CD4-positive, alpha-beta T cell treated with Interferon gamma for 1 hour (primary cell): ENCODE measurements at regions not wholly inside any gene's neighbourhood (a gene's known extent, or its start where the extent isn't known, plus 50 kb on each side); places are given as distances from the start of the nearest gene placed in this dataset.

Source experiments
- DNase-seq: peaks from one replicate; pipeline ENCODE4 v3.0.0-alpha.2; 2020

- DNase-seq, result no peak
Measured at GRCh38 chr7:25638590-25639244, 410.4 kb upstream of the NPVF start.

GRCh38 chr7:25642849-25643248, 414.6 kb upstream of the NPVF start:
- DNase-seq, result no peak

- DNase-seq, result no peak
Measured at GRCh38 chr7:25643286-25643685, 415.0 kb upstream of the NPVF start.

DNA sequence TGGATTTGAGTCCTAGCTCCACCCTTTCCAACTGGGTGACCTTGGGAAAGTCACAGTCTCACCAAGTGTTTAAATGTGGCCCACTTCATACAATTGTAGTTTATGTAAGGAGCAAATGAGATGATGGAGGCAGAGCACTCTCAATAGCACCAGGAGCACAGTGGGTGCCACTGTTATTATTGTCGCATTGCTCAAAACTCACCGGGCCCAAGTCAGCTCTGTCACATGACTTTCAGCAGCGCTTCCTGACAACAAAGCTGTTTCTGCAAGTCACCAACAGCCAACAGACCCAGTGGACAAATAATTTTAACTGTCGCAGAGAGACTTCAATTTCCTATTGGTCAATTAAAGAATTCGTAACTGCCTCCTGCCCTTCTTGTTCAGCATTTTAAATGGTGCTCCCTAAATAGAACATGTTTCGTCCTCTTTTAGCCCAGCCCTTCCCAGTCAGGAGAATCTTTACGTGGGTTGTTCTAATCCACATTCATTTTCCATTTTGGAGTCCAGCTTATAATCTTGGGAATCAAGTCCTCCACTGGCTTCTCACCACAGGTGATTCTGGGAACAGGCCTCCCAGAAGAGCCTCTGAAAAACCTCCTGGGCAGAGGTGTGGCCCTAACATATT, 415.6 kb upstream of the NPVF start:
- no peak for DNase-seq

GRCh38 chr7:25646726-25647413, 418.6 kb upstream of the NPVF start:
- DNase-seq, result no peak

- no peak for DNase-seq
Measured at GRCh38 chr7:25647872-25648271, 419.6 kb upstream of the NPVF start.

- no peak for DNase-seq
Measured at GRCh38 chr7:25652366-25652765, 424.1 kb upstream of the NPVF start.

- DNase-seq, result no peak
Measured at GRCh38 chr7:25653384-25653783, 425.1 kb upstream of the NPVF start.

DNA sequence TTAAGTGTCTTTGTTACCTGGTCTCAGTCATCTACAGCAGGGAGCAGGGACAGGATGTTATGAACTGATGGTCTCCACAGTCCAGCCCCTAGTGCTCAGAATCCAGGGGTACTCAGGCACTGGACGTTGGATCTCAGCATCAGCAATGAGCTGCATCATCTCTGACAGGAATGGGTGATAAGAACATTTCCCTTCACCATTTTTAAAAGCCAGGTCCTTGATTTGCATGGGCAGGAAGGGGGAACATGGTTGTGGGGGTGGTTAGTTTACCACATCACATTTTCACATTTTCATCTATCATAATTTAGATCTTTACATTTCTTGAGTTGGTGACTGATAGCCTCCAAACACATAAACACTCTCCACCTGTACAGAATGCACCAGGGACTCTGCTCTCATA, 427.8 kb upstream of the NPVF start:
- no peak for DNase-seq

GRCh38 chr7:25656581-25657026, 428.3 kb upstream of the NPVF start:
- DNase-seq, result no peak

GRCh38 chr7:25658375-25658774, 430.1 kb upstream of the NPVF start:
- DNase-seq, result no peak

DNA sequence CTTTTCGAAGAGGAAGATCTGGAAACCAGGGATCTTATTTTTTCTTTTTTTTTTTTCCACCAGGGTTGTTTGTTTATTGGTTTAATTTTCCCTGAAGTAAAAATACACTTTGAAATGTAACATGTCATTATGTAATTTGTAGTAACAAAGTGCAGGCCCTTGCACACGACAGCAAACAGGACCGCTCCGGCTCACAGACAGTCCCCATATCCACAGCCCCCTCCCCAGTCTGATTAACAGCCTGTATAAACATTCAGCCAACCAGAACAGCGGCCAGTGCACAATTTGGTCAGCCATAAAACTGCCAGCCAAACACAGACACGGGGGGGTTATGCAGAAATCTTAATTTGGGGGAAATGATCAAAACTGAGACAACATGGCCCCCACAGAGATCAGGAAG, 431.6 kb upstream of the NPVF start:
- no peak for DNase-seq

DNA sequence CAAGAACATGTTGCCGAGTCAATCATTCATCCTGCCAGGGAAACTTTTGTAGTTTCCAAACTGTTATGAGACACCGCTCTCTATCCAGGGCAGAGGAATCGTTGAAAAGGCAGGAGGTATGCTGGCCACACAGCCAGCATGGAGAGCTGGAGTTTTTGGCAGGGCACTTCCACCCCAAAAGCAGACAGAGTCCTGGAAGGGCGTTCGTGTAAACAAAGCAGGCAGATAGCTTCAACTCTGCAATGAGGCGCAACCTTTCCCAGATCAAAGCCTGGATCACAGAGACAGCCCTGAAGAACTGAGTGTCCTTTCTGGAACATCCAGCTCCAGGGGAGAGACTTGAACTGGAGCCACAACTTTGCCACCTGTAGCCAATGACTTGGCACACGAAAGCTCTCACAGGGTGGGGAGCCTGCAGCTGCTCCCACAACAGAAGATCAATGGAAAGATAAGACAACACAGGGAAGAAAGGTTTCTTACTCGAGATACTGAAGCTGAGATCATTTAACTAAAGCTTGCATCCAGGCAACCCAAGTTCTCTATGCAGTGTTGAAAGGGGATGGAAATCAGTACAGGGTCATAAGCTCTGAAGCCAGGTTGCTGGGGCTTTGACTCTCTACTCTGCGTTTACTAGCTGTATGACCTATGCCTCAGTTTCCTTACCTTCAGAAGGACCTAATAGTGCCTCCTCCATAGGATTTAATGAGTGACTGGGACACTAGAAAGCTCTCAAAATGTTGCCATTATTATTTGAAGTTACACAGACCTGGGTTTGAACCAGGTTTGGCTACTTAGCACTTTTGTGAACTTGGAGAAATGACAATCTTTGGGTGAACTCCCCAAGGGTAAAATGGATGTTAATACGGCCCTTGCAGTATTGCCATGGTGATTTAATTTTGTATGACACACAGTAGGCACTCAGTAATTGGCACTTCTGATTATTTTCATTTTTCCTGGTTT, 434.8 kb upstream of the NPVF start:
- DNase-seq, result no peak

DNA sequence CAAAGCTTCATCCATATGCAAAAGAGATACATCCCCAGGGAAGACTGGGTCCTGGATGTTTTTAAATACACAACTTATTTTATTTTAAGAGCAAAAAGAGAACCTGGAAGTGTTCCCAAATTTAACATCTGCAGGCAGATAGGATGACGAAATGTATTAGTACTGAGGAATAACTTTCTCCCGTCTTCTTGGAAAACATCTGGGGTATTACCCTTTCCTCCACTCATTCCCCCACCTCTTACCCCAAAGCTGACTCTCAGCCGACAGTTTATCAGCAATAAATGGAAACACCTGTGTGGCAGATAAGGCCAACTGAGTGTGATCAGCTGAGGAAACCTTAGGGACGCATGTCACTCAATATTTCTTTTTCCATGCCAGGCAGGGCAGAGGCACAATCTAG, 435.6 kb upstream of the NPVF start:
- no peak for DNase-seq

GRCh38 chr7:25664593-25664992, 436.3 kb upstream of the NPVF start:
- DNase-seq, result no peak

GRCh38 chr7:25665374-25665773, 437.1 kb upstream of the NPVF start:
- DNase-seq, result no peak

DNA sequence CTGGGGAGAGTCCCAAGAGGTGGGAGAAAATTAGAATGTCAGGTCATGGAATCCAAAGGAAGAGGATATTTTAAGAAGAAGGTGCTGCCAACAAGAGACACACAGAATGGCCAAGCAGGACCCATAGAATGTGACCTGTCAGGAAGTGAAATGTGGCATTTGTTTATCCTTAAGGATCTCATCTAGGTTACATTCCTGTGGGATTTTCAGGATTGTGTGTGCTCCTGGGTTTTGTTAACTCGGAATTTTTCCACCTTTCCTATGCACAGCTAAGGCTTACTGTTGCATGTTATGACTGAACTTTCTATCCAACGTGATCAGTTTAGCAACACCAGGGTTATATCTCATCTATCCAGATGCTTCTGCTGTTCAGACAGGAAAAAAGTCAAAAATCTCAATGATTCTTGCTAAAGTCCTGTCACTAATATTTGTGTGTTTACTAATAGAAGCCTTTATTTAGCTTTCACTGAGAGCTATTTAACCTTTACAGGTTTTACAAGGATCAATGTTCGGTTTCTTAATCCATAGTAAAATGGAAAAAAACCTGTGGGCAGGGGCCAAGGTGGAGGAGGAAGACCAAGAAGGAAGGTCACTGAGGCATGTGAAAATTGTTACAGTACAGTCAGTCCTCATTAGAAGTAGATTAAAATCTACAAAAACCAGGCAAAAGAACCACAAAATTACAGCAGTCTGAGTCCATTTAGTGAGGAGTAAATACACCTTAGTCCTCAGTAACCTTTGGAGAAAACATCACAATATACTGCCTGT, 437.8 kb upstream of the NPVF start:
- DNase-seq, result no peak

- no peak for DNase-seq
Measured at GRCh38 chr7:25666671-25667060, 438.4 kb upstream of the NPVF start.

GRCh38 chr7:25669281-25669781, 441.0 kb upstream of the NPVF start:
- DNase-seq, result no peak

- no peak for DNase-seq
Measured at GRCh38 chr7:25669961-25670841, 441.9 kb upstream of the NPVF start.

DNA sequence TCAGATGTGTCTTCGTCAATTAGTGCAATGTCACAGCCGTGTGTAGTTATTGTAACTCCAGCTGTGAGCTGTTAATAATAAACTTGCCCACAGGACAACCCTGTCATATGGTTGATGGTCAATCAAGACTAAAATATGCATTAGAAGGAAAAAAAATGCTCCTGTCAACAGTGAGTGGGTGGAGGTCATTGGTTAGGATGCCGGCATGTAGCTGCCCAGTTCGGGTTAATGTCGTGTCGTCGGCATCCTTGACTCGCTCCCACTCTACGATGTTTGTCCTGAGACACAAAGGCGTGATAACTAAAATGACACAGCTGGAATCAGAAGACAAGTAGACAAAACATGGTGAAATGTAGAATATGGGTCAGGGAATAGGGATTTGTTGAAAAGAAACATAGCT, 442.8 kb upstream of the NPVF start:
- no peak for DNase-seq
